Activated CD8-positive, alpha-beta memory T cell treated with anti-CD3 and anti-CD28 coated beads, Interleukin-2, amount 10 ng/mL, durations not matched to agents 7 days and 5 days (primary cell): ENCODE measurements at regions not wholly inside any gene's neighbourhood (a gene's known extent, or its start where the extent isn't known, plus 50 kb on each side); places are given as distances from the start of the nearest gene placed in this dataset.

Experiments used
- ATAC-seq: fragments of 150-1000 bp; cut with Tn5 transposase; one replicate; pipeline ENCODE4 v1.10.0; 2021; ENCODE audit warnings: moderate library complexity
- CTCF ChIA-PET: fragments of 350-600 bp; sonication (Branson Sonifier 250); formaldehyde crosslinking; loops from one replicate; lab custom pipeline; 2021; ENCODE audit warnings: antibody characterized with exemption; lab: Charles Lee
- DNase-seq: peaks from one replicate; pipeline ENCODE4 v3.0.0-alpha.2; 2020
- H3K27ac Mint-ChIP-seq: one replicate; pipeline ENCODE4 v1.8.0; 2021; ENCODE audit warnings: mild to moderate bottlenecking, mixed read lengths
- H3K27me3 Mint-ChIP-seq: one replicate; pipeline ENCODE4 v1.8.0; 2021; ENCODE audit warnings: mixed read lengths
- H3K36me3 Mint-ChIP-seq: one replicate; pipeline ENCODE4 v1.8.0; 2021; ENCODE audit warnings: mild to moderate bottlenecking, mixed read lengths
- H3K4me1 Mint-ChIP-seq: one replicate; pipeline ENCODE4 v1.8.0; 2021; ENCODE audit warnings: mixed read lengths
- H3K4me3 Mint-ChIP-seq: one replicate; pipeline ENCODE4 v1.8.0; 2021; ENCODE audit warnings: mild to moderate bottlenecking, moderate library complexity, mixed read lengths
- H3K9me3 Mint-ChIP-seq: one replicate; pipeline ENCODE4 v1.8.0; 2022; ENCODE audit warnings: low read depth, mixed read lengths

GRCh38 chr16:5972747-5973146 lies 875.2 kb upstream of the EEF2KMT start:
- H3K9me3 Mint-ChIP-seq: peaks cover 12% of the 10 kb centered on the region
- H3K4me3 Mint-ChIP-seq: no peak overlapping the region
- no peaks in the 10 kb centered on the region for H3K36me3 Mint-ChIP-seq
- no peaks in the 10 kb centered on the region for H3K4me1 Mint-ChIP-seq
- ATAC-seq (no peak), DNase-seq (no peak)
- H3K27ac Mint-ChIP-seq: no peak overlapping the region
- CTCF ChIA-PET: no interaction called here
- no peaks in the 10 kb centered on the region for H3K27me3 Mint-ChIP-seq

DNA sequence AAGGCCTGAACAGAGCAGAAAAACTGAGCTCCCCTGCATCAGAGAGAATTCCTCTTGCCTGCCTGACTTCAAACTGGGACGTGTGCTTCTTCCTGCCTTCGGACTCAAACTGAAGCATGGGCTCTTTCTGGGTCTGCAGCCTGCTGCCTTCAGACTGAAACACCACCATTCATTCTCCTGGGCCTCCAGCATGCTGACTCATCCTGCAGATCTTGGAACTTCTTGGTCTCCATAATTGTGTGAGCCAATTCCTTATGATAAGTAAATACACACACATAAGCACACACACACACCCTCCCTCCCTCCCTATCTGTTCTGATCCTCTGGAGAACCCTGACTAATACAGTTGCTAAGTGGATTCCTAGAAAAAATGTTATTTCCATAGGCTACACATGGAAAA lies 874.3 kb upstream of the EEF2KMT start:
- DNase-seq (no peak), ATAC-seq (no peak)
- Mint-ChIP-seq H3K27ac (no peak overlapping the region), H3K4me3 (no peak overlapping the region), H3K9me3 (peaks cover 12% of the 10 kb centered on the region), H3K4me1 (no peaks in the 10 kb centered on the region), H3K36me3 (no peaks in the 10 kb centered on the region), H3K27me3 (no peaks in the 10 kb centered on the region)
- CTCF ChIA-PET: no interaction called here

DNA sequence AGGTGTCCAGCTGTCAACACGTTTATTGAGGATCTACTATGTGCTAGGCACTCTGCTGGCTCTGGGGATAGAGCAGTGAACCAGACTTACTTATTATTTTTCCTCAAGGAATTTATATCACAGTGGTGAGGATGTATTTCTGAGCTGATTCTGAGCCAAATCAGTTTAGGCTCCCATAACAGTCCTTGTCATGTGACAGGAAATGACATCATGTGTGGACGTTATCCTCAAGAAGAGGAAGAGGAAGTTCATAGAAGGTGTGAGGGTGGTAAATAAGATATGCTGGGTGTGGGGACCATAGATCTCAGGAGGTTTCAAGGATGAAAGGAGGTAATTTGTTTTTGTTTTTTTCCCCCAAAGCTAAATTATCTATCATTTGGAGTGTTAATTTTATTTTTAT lies 873.5 kb upstream of the EEF2KMT start:
- H3K36me3 Mint-ChIP-seq: no peaks in the 10 kb centered on the region
- H3K4me1 Mint-ChIP-seq: no peaks in the 10 kb centered on the region
- DNase-seq (no peak), ATAC-seq (no peak)
- CTCF ChIA-PET: no interaction called here
- H3K27me3 Mint-ChIP-seq: no peaks in the 10 kb centered on the region
- H3K9me3 Mint-ChIP-seq: peaks cover 12% of the 10 kb centered on the region
- H3K27ac Mint-ChIP-seq: no peak overlapping the region
- no peak overlapping the region for H3K4me3 Mint-ChIP-seq

- H3K27ac Mint-ChIP-seq: no peak overlapping the region
- no peaks in the 10 kb centered on the region for H3K4me1 Mint-ChIP-seq
- peaks cover 11% of the 10 kb centered on the region for H3K9me3 Mint-ChIP-seq
- DNase-seq: no peak
- no peak for ATAC-seq
- no peak overlapping the region for H3K4me3 Mint-ChIP-seq
- no peaks in the 10 kb centered on the region for H3K27me3 Mint-ChIP-seq
- CTCF ChIA-PET: no interaction called here
- no peaks in the 10 kb centered on the region for H3K36me3 Mint-ChIP-seq
These were observed 868.4 kb upstream of the EEF2KMT start for GRCh38 chr16:5966004-5966403.

GRCh38 chr16:5965321-5965720 lies 867.7 kb upstream of the EEF2KMT start:
- DNase-seq (no peak), ATAC-seq (no peak)
- CTCF ChIA-PET: no interaction called here
- Mint-ChIP-seq H3K27me3 (no peaks in the 10 kb centered on the region), H3K36me3 (no peaks in the 10 kb centered on the region), H3K27ac (no peak overlapping the region), H3K4me3 (no peak overlapping the region), H3K4me1 (no peaks in the 10 kb centered on the region), H3K9me3 (peaks cover 10% of the 10 kb centered on the region)

DNA sequence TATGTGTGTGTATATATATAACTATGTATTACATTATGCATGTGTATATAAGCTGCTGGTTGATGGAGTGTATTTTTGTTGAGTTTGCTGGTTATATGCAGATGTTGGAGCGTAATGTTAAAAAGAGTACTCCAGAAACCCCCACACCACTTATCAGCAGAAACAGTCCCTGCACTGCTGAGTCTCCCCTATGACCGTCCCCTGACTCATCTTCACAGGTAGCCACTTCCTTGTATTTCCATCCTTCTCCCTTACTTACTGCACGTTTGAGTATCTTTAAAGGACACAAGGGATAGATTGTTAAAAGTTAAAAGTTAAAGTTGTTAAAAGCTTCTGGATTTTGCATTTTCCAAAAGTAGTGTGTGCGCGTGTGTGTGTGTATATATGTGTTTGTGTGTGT lies 853.9 kb upstream of the EEF2KMT start:
- no peaks in the 10 kb centered on the region for H3K4me1 Mint-ChIP-seq
- DNase-seq (no peak), ATAC-seq (no peak)
- CTCF ChIA-PET: no interaction called here
- no peaks in the 10 kb centered on the region for H3K36me3 Mint-ChIP-seq
- H3K9me3 Mint-ChIP-seq: peaks cover 9% of the 10 kb centered on the region
- H3K4me3 Mint-ChIP-seq: no peak overlapping the region
- H3K27ac Mint-ChIP-seq: no peak overlapping the region
- H3K27me3 Mint-ChIP-seq: no peaks in the 10 kb centered on the region

- Mint-ChIP-seq H3K4me1 (no peaks in the 10 kb centered on the region), H3K27ac (no peak overlapping the region), H3K4me3 (no peak overlapping the region), H3K27me3 (no peaks in the 10 kb centered on the region), H3K9me3 (peaks cover 15% of the 10 kb centered on the region), H3K36me3 (no peaks in the 10 kb centered on the region)
- CTCF ChIA-PET: no interaction called here
- ATAC-seq (no peak), DNase-seq (no peak)
These were observed 847.4 kb upstream of the EEF2KMT start for GRCh38 chr16:5944971-5945370.

- DNase-seq: no peak
- Mint-ChIP-seq H3K9me3 (peaks cover 12% of the 10 kb centered on the region), H3K36me3 (no peaks in the 10 kb centered on the region)
These were observed 841.0 kb upstream of the EEF2KMT start for GRCh38 chr16:5938607-5939006.

GRCh38 chr16:5932906-5933305 lies 835.3 kb upstream of the EEF2KMT start:
- ATAC-seq (no peak), DNase-seq (no peak)
- no peak overlapping the region for H3K27ac Mint-ChIP-seq
- no peaks in the 10 kb centered on the region for H3K36me3 Mint-ChIP-seq
- no peaks in the 10 kb centered on the region for H3K4me1 Mint-ChIP-seq
- CTCF ChIA-PET: no interaction called here
- no peak overlapping the region for H3K4me3 Mint-ChIP-seq
- H3K27me3 Mint-ChIP-seq: no peaks in the 10 kb centered on the region
- H3K9me3 Mint-ChIP-seq: peaks cover 18% of the 10 kb centered on the region

More at GRCh38 chr16:5938607-5939006, 841.0 kb upstream of the EEF2KMT start:
- CTCF ChIA-PET: no interaction called here
- Mint-ChIP-seq H3K4me3 (no peak overlapping the region), H3K4me1 (no peaks in the 10 kb centered on the region), H3K27ac (no peak overlapping the region), H3K27me3 (no peaks in the 10 kb centered on the region)
- ATAC-seq: no peak

- DNase-seq (no peak), ATAC-seq (no peak)
- no peaks in the 10 kb centered on the region for H3K4me1 Mint-ChIP-seq
- no peak overlapping the region for H3K4me3 Mint-ChIP-seq
- no peaks in the 10 kb centered on the region for H3K36me3 Mint-ChIP-seq
- CTCF ChIA-PET: no interaction called here
- peaks cover 22% of the 10 kb centered on the region for H3K9me3 Mint-ChIP-seq
- H3K27me3 Mint-ChIP-seq: no peaks in the 10 kb centered on the region
- no peak overlapping the region for H3K27ac Mint-ChIP-seq
These were observed 831.0 kb upstream of the EEF2KMT start for GRCh38 chr16:5928476-5929065.

DNA sequence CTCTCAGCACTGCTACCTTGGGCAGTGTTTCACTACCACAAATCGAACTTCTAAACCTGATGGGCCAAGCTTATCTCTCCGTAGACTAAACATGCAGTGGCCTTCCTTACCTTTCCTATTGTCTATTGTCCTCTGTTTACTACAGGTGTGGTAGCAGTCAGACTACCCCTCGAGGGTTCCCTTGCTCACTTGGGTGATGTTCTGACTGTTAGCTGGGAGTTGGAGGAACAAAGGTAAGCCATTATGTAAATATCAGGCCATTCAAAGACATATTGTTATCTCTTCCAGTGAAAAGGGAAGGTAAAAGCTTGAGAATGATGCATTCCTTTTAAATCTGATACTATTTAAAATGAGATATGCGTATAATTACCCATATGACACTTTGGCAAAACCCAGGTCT lies 828.3 kb upstream of the EEF2KMT start:
- ATAC-seq: no peak
- H3K4me1 Mint-ChIP-seq: no peaks in the 10 kb centered on the region
- H3K27ac Mint-ChIP-seq: no peak overlapping the region
- CTCF ChIA-PET: no interaction called here
- no peaks in the 10 kb centered on the region for H3K27me3 Mint-ChIP-seq
- peaks cover 18% of the 10 kb centered on the region for H3K9me3 Mint-ChIP-seq
- no peaks in the 10 kb centered on the region for H3K36me3 Mint-ChIP-seq
- no peak for DNase-seq
- no peak overlapping the region for H3K4me3 Mint-ChIP-seq

DNA sequence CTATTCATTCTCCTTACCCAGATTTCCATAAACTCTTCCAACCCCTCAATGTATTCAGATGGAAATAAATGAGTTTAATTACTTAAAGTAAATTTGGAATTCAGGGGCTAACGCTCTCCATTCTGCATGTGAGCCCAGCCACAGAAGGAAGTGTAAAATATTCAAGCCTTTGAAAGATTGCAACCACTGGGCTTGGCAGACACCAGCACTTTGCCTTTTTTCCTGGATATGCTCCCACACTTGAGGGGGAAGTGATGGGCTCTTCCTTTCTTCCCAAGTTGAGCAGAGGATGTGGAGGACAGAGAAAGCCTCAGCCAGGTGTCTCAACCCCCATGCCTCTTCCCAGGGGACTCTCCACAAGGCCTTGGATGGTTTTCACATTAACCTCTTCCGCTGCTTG lies 825.1 kb upstream of the EEF2KMT start:
- H3K36me3 Mint-ChIP-seq: no peaks in the 10 kb centered on the region

GRCh38 chr16:5918567-5919130 lies 821.1 kb upstream of the EEF2KMT start:
- no peak for DNase-seq
- no peaks in the 10 kb centered on the region for H3K27me3 Mint-ChIP-seq
- H3K27ac Mint-ChIP-seq: no peak overlapping the region
- H3K4me1 Mint-ChIP-seq: no peaks in the 10 kb centered on the region
- H3K4me3 Mint-ChIP-seq: no peak overlapping the region
- H3K9me3 Mint-ChIP-seq: peaks cover 6% of the 10 kb centered on the region
- ATAC-seq: no peak
- CTCF ChIA-PET: no interaction called here
- H3K36me3 Mint-ChIP-seq: no peaks in the 10 kb centered on the region

More for the DNA sequence above, 825.1 kb upstream of the EEF2KMT start:
- Mint-ChIP-seq H3K9me3 (peaks cover 11% of the 10 kb centered on the region), H3K27ac (no peak overlapping the region), H3K4me3 (no peak overlapping the region), H3K27me3 (no peaks in the 10 kb centered on the region), H3K4me1 (no peaks in the 10 kb centered on the region)
- CTCF ChIA-PET: no interaction called here
- ATAC-seq: no peak
- DNase-seq: no peak

DNA sequence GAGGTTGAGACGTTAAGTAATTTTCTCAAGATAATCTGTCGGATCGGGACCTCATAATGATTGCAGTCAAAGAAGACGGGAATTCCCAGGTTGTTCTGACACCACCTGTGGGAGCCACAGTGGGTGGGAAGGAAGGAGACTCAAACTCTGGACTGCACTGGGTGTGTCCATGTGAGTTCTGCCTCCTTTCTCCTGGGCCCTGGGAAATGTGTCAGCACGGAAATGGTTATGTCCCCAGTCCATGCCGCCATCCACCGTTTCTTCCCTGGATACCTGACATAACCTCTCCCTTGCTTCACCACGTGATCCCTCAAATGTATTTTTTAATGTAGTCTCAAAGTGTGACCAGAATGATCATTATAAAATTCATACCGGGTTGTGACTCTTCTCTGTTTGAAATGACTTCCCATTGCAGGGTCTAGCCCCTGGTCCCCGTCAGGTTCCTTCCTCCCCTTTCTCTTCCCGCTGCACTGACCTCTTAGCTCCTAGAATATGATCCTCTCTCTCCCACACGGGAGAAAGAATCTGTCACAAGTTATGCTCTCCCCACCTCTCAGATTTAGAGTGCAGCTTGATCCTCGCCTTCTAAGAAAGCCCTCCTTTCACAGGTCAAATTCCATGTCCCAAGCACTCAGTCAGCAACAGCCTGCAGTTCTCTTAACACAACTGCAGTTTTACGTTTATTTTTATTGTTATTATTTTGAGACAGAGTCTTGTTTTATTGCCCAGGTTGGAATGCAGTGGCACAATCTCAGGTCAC lies 820.0 kb upstream of the EEF2KMT start:
- DNase-seq: no peak
- H3K36me3 Mint-ChIP-seq: no peaks in the 10 kb centered on the region
- CTCF ChIA-PET: no interaction called here
- H3K27me3 Mint-ChIP-seq: no peaks in the 10 kb centered on the region
- H3K4me3 Mint-ChIP-seq: no peak overlapping the region
- no peak for ATAC-seq
- no peaks in the 10 kb centered on the region for H3K4me1 Mint-ChIP-seq
- peaks cover 6% of the 10 kb centered on the region for H3K9me3 Mint-ChIP-seq
- H3K27ac Mint-ChIP-seq: no peak overlapping the region
